ENCODE measurements at regions not wholly inside any gene's neighbourhood (a gene's known extent, or its start where the extent isn't known, plus 50 kb on each side); places are given as distances from the start of the nearest gene placed in this dataset.
"Not testable (repeated sequence)": the region's sequence is repeated elsewhere in the genome, so short reads cannot be mapped to it uniquely, and the experiment has no call there.

- H4K20me1 ChIP-seq (replicated peaks; ENCODE audit: control insufficient read depth, insufficient read depth, low read length); BruUV-seq (replicated peaks); FAIRE-seq; H3K36me3 ChIP-seq (ENCODE audit: control insufficient read depth, insufficient read depth, low read length); H3K4me3 ChIP-seq; H3K79me2 ChIP-seq (ENCODE audit: control insufficient read depth, insufficient read depth, low read length); H3K9me1 ChIP-seq (ENCODE audit: control insufficient read depth, insufficient read depth, low read length); H3K4me2 ChIP-seq (ENCODE audit: insufficient read depth, low read length); H3K9me3 ChIP-seq (replicated peaks; ENCODE audit: control insufficient read depth, insufficient read depth, low read depth, low read length); H3K4me1 ChIP-seq (replicated peaks in 1 of 2; ENCODE audit: control insufficient read depth in 2 of 2, insufficient read depth in 2 of 2, low read length in 2 of 2); H3K9ac ChIP-seq (ENCODE audit: insufficient read depth in 1 of 2, low read depth in 2 of 2, low read length in 2 of 2); H3K27ac ChIP-seq (ENCODE audit: extremely low read depth, low read depth, low read length); POLR2A ChIA-PET; H2AFZ ChIP-seq (ENCODE audit: low read depth, low read length); H3K27me3 ChIP-seq (ENCODE audit: control insufficient read depth in 2 of 2, insufficient read depth in 2 of 2, low read length in 2 of 2); DNase-seq (ENCODE audit: extremely low read depth in 1 of 4, low spot score in 3 of 4); ATAC-seq; intact Hi-C loops (cut with micrococcal nuclease); CTCF ChIA-PET (ENCODE audit: low intra/inter-chr PET ratio): not testable (repeated sequence)
- in situ Hi-C loops (cut with MboI) = loop anchor here (25.0 kb wide), 1 partner anchor 1147 kb away; no protein-coding TSS in a partner anchor
- WGBS (ENCODE audit: insufficient coverage, low coverage, missing lambda C conversion rate) = 2% methylated on average over 7 of the region's 8 CpGs
Observed at GRCh38 chr21:9015483-9016197, 1505.7 kb upstream of the TPTE start.

GRCh38 chr21:9017206-9017605 lies 1504.2 kb upstream of the TPTE start:
- ATAC-seq; H3K4me2 ChIP-seq (ENCODE audit: insufficient read depth, low read length); H3K36me3 ChIP-seq (ENCODE audit: control insufficient read depth, insufficient read depth, low read length); H3K9me3 ChIP-seq (replicated peaks; ENCODE audit: control insufficient read depth, insufficient read depth, low read depth, low read length); H4K20me1 ChIP-seq (replicated peaks; ENCODE audit: control insufficient read depth, insufficient read depth, low read length); H3K27ac ChIP-seq (ENCODE audit: extremely low read depth, low read depth, low read length); BruUV-seq (replicated peaks); DNase-seq (ENCODE audit: extremely low read depth in 1 of 4, low spot score in 3 of 4); H3K4me1 ChIP-seq (replicated peaks in 1 of 2; ENCODE audit: control insufficient read depth in 2 of 2, insufficient read depth in 2 of 2, low read length in 2 of 2); H3K4me3 ChIP-seq; FAIRE-seq; H3K79me2 ChIP-seq (ENCODE audit: control insufficient read depth, insufficient read depth, low read length); CTCF ChIA-PET (ENCODE audit: low intra/inter-chr PET ratio); H3K9ac ChIP-seq (ENCODE audit: insufficient read depth in 1 of 2, low read depth in 2 of 2, low read length in 2 of 2); H3K9me1 ChIP-seq (ENCODE audit: control insufficient read depth, insufficient read depth, low read length); intact Hi-C loops (cut with micrococcal nuclease); POLR2A ChIA-PET; H3K27me3 ChIP-seq (ENCODE audit: control insufficient read depth in 2 of 2, insufficient read depth in 2 of 2, low read length in 2 of 2); H2AFZ ChIP-seq (ENCODE audit: low read depth, low read length): not testable (repeated sequence)
- WGBS (ENCODE audit: insufficient coverage, low coverage, missing lambda C conversion rate) = 0% methylated on average over 2 of the region's 2 CpGs
- in situ Hi-C loops (cut with MboI) = loop anchor here (25.0 kb wide), 1 partner anchor 1145 kb away; no protein-coding TSS in a partner anchor

GRCh38 chr21:9018731-9019253 lies 1502.6 kb upstream of the TPTE start:
- H3K4me2 ChIP-seq (ENCODE audit: insufficient read depth, low read length); H3K9me1 ChIP-seq (ENCODE audit: control insufficient read depth, insufficient read depth, low read length); H3K9me3 ChIP-seq (replicated peaks; ENCODE audit: control insufficient read depth, insufficient read depth, low read depth, low read length); FAIRE-seq; CTCF ChIA-PET (ENCODE audit: low intra/inter-chr PET ratio); H3K27ac ChIP-seq (ENCODE audit: extremely low read depth, low read depth, low read length); ATAC-seq; H3K9ac ChIP-seq (ENCODE audit: insufficient read depth in 1 of 2, low read depth in 2 of 2, low read length in 2 of 2); POLR2A ChIA-PET; BruUV-seq (replicated peaks); H3K79me2 ChIP-seq (ENCODE audit: control insufficient read depth, insufficient read depth, low read length); H3K36me3 ChIP-seq (ENCODE audit: control insufficient read depth, insufficient read depth, low read length); DNase-seq (ENCODE audit: extremely low read depth in 1 of 4, low spot score in 3 of 4); H2AFZ ChIP-seq (ENCODE audit: low read depth, low read length); intact Hi-C loops (cut with micrococcal nuclease); H3K4me3 ChIP-seq; H3K27me3 ChIP-seq (ENCODE audit: control insufficient read depth in 2 of 2, insufficient read depth in 2 of 2, low read length in 2 of 2); H4K20me1 ChIP-seq (replicated peaks; ENCODE audit: control insufficient read depth, insufficient read depth, low read length); H3K4me1 ChIP-seq (replicated peaks in 1 of 2; ENCODE audit: control insufficient read depth in 2 of 2, insufficient read depth in 2 of 2, low read length in 2 of 2): not testable (repeated sequence)
- WGBS (ENCODE audit: insufficient coverage, low coverage, missing lambda C conversion rate) = 0% methylated on average over 5 of the region's 5 CpGs
- in situ Hi-C loops (cut with MboI) = loop anchor here (25.0 kb wide), 1 partner anchor 1144 kb away; no protein-coding TSS in a partner anchor
